ENCODE measurements at regions not wholly inside any gene's neighbourhood (a gene's known extent, or its start where the extent isn't known, plus 50 kb on each side); places are given as distances from the start of the nearest gene placed in this dataset.

GRCh38 chr4:56084851-56085250, 136.1 kb downstream of the CEP135 start:
- TF ChIP-seq CTCF (IDR thresholded peaks at IDR 0.05 in 2 of 3, conservative IDR thresholded peaks at IDR 0.05 in 1 of 3; ENCODE audit: borderline replicate concordance in 1 of 3, insufficient read depth in 1 of 3, low read depth in 2 of 3, low read length in 2 of 3) (no peak), SIN3A (IDR thresholded peaks at IDR 0.05; ENCODE audit: low read depth) (no peak), TCF7L2 (IDR thresholded peaks at IDR 0.05; ENCODE audit: borderline replicate concordance, extremely low read depth, insufficient read depth, insufficient read length) (no peak), SP1 (IDR thresholded peaks at IDR 0.05; ENCODE audit: low read depth) (no peak), EZH2 (IDR thresholded peaks at IDR 0.05) (no peak), POLR2A (IDR thresholded peaks at IDR 0.05; ENCODE audit: borderline replicate concordance, extremely low read depth, insufficient read depth, insufficient read length) (no peak), ZNF274 (IDR thresholded peaks at IDR 0.05; ENCODE audit: low read depth, low read length) (no peak), ELF1 (IDR thresholded peaks at IDR 0.05; ENCODE audit: borderline replicate concordance, low read depth) (no peak), CEBPB (IDR thresholded peaks at IDR 0.05; ENCODE audit: low read depth) (no peak), REST (IDR thresholded peaks at IDR 0.05; ENCODE audit: low read depth) (no peak), RAD21 (IDR thresholded peaks at IDR 0.05; ENCODE audit: low read depth) (no peak), FOSL1 (IDR thresholded peaks at IDR 0.05; ENCODE audit: low read depth) (no peak), EZH2phosphoT487 (IDR thresholded peaks at IDR 0.05; ENCODE audit: borderline replicate concordance) (no peak)

Measured in HCT116 (cell line).